Fibroblast of skin of right quadriceps (primary cell): ENCODE measurements at regions not wholly inside any gene's neighbourhood (a gene's known extent, or its start where the extent isn't known, plus 50 kb on each side); places are given as distances from the start of the nearest gene placed in this dataset.
A peak's percentile ranks its signal among the peaks of the same experiment; 100 is the strongest.
"Not testable (repeated sequence)": the region's sequence is repeated elsewhere in the genome, so short reads cannot be mapped to it uniquely, and the experiment has no call there.

Source experiments
- DNase-seq: peaks from one replicate; pipeline ENCODE4 v3.0.0-alpha.2; 2013

DNA sequence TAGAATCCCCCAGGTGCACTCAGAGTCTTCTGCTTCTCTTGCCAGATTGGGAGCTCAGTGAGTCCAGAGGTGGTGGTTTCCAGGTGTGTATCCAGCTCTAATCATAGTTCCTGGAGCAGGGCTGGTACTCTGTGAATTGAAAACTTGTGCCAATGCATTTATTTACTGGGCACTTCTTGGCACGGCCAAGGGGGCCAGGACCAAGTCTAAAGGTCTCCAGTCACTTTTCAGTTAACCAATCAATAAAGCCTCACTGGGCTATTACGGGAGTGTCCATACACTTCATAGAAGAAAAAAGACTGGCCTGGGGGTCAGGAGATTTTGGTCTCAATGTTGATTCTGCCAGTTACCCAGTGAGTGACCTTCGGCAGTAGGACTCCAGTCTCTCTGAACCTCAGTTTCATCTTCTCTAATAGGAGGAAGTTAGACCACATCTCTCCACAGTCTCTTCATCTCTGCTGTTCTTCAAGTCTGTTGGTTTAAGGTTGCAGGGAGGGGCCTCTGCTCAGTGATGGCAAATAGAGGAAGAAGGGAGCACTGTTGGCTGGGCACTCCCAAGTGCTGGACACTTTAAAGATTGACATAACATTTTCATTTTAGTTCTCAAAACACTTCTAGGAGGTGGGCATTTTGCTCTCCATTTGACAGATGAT, 188.5 kb upstream of the E2F8 start:
- DNase-seq, result no peak

DNA sequence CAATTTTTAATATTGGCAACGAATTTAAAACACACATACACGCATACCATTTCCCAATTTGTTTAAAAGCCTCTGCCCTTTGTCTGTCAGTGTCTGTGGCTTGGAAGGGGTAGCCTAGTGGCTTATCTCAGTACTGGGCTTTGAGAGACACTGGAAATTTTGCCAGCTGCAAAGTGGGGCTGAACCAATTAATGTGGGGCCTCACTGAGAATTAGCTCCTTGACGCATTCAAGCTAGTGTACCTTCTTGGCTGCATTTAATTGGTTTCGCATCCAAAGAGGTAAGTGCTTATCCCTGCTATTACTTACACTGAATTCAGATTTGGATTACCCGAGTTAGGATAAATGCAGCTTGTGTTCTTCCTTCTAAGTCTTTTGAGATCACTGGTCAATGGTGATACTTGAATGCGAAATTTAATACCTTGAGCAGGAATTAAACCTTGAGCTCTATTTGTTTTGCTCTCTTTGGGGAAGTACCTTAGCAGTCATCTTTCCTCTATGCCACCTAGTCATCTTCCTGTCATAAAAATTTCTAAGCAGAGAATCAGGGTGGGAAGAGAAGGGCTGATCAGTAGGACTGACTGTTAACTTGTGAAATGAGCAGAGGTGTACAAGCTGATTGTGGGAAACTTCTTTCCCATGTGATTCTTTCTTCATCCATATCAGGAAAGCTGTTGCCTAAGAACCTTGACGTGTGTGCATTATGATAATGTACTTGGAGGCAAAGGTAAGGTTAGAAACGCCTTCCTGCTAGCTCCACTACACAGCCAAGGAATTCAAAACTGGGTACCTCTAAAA, 187.7 kb upstream of the E2F8 start:
- DNase-seq, result no peak

DNA sequence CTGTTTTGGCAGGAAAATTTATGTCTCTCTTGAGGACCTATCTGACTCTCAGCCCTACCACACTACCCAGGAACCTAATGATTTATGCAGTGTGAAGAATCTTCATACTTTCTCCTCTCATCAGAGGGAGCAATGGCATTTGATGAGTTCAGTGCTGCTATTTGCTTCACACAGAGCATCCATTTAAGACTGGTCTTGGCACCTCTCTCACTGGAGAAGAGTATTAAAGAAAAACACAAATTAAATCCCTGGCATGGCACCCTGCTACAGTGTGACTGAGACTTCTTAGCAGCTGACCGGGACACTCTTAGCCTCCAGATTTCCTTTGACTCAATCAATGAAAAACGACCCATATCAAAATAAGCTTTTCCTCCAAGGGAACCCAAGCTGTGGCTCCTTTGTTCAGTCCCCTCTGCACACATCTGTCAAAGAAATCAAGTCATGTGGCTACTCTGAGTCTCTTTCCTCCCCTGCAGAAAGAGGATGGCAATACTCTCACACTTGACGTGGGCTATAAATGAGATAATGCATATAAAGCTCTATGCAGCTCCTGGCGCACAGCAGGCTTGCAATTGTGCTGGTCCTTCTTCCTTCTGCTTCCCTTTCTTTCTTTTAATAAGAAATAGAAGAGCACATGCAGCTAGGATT, 186.1 kb upstream of the E2F8 start:
- peak; percentile 44 for DNase-seq

DNA sequence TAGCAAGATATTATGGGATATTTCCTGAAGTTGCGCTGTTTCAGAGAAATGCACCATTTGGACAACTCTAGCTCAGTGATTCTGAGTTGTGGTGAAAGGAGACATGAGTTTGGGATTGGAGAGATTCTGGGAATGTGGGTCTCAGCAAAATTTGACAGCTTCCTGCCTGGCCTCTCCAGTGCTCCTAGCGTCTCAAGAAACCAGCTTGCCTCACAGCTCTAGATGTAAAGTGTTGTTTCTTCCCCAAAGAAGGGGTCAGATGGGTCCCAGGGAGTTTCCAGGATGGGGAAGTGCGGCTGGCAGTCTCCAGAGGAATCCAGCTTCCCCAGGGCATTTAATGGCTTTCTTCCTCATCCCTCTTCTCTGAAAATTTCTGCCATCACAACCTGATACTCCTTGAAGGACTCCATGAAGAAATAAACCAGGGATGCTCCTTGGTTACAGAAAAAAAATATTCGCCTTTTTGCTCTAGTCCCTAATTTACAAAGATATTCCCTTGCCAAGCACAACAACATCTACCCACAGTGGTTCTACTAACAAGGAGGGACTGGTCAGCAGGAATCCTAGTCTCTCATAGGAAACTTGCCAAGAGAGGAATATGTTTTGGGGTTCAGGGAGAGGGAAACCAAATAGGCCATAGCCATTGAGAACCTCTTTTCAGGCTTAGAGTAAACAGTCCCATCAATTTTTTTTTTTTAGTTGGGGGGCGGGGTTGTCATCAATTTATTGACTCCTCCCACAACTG, 185.4 kb upstream of the E2F8 start:
- no peak for DNase-seq

DNA sequence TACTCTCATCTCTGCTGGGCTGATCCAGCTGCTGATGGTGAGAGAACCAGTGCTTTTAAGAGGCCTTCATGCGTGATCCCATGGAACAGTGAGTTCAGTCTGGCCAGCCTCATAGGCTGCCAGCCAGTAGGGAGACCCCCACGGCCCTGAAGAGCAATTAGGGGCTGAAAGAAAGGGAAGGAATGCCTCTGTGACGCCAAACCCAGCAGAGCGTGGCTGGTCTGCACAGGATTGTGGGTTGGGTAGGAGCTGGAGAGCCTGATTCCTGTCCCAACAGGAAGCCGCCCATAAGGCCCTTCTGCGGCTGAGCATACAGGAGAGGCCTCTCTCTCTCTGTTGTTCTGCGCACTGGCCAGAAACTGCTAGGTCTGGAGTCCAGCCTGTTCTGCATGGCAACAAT, 181.5 kb upstream of the E2F8 start:
- DNase-seq, result no peak

DNA sequence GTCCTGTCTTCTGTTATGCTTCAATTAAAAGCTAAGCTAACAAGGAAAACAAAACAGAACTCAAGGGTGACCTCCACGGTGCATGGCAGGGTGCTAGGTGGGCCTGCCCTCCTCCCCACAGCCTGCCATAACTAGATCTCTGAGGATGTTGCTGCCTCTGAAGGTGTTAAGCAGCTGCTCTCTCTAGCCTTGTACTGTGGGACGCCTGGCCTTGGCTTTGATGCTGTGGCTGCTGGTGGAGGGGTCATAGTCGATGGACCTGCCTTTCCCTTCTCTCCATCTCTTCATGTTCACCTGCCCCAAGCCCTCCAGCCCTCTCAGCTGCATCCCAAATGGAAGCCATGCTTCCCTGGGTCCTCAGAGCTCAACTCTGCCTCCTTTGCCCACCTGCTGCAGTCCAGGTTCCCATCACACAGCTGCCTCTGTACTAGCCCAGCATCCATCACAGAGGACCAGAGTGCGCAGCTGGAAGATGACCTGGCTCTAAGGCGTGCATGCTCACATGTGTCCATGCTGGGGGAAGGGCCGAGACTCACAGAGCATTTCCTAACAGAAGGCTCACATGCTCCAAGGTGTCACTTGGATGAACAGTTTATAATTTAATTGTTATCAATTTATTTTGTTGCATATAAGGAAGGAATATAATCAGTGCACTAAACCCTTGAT, 180.3 kb upstream of the E2F8 start:
- no peak for DNase-seq

DNA sequence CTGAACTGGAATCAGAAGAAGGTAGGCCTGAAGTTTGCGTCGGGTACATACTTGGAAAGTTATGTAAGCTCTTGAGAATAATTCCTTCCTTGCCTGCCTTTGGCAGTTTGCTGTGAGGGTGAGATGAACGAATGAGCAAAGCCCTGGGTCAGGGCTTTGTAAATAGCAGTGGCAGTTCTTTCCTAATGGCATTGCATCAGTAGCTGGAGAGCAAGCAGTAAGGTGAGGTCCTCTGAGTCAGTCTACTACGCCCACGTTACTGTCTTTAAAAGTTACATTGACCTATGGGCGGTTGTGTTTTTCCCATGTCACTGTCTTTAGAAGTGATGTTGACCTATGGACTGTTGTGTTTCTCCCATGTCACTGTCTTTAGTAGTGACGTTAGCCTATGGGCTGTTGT, 179.1 kb upstream of the E2F8 start:
- peak; percentile 16 for DNase-seq

DNA sequence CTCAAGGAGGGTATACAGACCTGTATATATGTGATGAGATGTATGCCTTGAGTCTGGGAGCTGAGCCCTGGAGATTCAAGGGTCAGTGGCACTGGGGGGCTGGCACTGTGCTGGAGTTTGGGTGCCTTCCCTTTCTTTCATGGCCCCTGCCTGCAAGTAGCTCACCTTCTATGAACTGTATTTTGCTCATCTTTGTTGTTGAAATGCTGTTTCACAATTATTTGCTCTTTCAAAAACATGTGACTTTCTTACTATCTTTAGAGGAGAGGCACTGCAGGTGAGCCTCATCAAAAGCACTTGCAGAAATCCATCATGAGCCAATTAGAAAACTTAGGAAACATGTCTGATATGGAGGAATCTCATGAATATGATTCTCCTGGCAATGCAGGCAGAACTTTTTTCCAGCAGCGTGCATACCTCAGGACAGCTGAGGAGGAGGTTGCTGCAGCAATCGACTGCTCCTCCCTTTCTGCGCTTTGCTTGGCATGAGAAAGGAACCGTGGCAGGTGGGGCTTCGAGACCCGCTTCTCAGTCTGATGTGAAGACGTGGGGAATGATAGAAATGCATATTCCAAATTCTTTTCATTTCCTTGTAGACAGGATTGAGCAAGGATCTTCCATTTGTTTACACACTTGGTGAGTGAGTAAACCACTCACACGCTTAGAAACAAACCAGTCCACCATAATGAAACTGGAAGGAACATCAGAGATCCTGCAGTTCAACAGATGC, 178.4 kb upstream of the E2F8 start:
- DNase-seq, result peak; percentile 68

DNA sequence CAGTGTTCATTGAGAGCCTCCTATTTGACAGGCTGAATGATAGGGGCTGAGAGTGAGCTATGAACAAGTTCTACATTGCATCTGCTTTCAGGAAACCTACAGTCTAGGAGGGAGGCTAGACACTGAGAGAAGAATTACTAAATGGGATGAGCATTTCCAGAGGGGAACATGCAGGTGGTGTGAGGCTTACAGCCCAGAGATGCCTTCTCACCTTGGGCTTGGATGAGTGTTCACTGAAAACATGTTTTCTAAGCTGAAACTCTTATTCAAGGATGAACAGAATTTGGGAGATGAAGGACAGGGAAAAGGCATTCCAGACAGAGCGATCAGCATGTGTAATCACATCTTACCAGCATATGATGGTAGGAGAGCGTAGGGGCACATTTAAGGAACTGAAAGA, 177.5 kb upstream of the E2F8 start:
- DNase-seq, result no peak

DNA sequence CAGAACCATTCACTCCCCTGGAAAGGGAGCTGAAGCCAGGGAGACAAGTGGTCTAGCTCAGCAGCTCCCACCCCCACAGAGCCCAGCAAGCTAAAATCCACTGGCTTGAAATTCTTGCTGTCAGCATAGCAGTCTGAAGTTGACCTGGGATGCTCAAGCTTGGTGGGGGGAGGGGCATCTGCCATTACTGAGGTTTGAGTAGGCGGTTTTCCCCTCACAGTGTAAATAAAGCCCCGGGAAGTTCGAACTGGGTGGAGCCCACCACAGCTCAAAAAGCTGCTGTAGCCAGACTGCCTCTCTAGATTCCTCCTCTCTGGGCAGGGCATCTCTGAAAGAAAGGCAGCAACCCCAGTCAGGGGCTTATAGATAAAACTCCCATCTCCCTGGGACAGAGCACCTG, 171.3 kb upstream of the E2F8 start:
- not testable (repeated sequence) for DNase-seq

DNA sequence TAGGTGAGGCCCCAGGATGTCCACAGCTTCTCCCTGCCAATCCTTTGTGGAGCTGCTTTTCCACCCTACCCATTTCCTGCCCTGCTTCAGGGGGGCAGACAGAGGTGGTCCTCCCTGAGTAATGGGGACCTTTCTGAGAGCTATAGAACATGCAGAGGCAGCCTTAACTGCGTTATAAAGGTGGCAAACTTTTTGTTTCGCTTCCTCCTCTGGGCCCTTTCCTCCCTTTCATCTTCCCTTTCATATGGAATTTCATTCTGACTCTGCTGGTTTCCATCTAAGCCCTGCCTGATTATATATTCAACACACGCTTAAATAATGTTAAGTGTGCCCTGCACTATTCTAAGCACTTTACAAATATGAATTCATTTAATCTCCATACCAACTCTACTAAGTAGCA, 169.3 kb upstream of the E2F8 start:
- no peak for DNase-seq

DNA sequence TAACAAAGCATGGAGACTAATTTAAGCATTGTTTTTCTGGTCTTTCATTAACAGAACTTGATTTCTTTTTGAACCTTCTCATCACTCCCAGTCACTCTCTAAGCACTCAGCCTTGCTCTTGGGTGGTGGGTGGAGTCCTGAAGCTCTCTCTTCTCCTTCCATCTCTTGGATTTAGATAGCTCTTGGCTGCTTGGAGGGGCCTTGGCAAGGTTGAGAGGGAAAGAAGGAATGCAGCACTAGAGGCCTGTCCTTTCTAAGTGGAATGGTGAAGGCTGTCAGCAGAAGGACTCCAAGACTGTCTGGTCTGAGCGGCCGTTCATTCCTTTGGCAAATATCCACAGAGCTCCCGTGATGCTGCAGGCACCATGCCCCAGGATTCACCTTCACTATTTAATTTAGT, 168.6 kb upstream of the E2F8 start:
- DNase-seq, result no peak

DNA sequence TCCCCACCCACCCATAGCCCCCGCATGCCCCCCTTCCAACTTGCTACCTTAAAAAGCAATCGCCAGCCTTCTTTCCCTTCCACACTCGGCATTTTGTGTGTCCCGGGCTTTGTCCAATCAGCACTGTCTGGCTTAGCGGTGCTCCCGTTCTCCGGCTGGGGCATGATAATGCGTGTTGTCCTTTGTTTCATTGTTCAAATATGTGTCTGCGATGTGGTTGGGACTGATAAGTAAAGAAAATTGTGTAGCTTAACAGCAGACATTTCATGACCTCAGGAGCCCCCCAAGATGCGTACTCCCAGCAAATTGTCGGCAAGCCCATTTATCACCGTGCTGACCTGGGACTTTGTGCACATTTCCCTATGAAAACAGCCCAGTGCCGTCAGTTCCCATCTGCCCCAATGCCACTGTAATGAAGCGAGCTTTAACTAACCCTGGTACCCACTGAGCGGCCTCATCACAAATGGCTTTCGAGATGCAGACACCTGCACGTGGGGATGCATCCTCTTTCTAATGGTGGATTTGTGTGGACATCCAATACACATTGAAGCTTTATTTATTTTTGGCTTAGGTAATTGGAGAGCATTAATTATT, 167.0 kb upstream of the E2F8 start:
- DNase-seq, result no peak

DNA sequence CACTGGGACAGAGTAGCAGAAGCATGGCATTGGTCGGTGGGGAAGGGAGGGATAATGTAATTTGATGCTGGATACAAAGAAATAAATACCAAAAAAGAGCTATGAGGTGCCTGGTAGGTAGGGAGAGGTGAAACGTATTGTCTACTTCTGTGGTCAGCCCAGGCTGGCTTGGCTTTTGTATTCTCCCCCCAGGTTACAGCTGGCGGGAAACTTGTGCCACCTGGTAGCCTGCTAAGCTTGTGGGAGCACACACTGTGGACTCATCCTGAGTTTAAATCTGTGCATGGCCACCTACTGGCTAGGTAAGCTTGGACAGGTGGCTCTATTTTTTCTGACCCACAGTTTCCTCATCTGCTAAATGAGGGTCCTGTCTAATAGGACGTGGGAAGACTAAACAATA, 165.2 kb upstream of the E2F8 start:
- DNase-seq, result no peak

DNA sequence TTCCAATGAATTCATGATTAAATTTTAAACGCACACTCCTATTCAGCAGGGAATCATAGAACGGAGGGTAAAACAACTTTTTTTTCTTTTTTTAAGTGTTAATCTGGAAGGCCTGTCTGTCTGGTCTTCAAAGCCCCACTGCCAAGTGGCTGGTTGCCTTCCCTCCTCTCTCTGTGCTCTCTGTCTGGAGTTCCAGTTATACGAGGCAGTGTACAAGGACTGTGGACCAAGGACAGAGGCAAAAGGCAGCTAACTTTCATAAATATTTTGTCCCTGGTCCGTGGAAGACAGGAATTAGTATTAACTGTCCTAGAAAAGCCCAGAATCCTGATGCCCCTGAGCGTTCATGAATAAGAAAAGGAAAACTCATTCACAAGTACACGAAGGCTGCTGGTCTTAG, 164.0 kb upstream of the E2F8 start:
- no peak for DNase-seq

DNA sequence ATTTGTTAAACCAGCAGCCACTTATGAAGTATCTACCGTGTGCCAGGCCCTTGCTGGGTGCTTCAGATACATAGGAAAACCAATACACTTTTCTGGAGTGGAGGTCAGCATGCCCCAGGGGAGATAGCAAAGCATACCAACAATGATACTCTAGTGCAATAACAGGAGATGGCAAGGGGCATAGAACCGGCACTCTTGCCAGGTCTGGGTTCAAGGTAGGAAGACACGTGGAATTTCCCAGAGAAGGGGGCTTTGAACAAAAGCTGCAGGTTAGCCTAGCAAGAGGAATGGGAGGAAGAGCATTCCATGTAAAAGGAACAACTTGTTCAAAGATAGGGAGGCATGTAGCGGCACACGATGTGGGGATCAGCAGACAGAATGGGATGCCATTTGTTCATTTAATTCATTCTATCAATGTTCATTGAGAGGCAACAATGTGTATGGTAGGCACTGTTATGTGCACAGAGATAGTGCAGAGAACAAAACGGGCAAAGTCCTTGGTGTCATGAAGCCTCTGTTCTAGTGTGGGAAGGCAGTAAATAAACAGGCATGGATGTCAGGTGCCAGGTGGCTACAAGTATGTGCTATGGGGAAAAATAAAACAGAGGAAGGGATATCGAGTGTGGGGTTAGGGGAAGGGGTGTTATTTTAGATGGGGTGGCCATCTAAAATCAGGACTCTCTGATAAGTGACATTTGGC, 162.6 kb upstream of the E2F8 start:
- DNase-seq, result no peak

DNA sequence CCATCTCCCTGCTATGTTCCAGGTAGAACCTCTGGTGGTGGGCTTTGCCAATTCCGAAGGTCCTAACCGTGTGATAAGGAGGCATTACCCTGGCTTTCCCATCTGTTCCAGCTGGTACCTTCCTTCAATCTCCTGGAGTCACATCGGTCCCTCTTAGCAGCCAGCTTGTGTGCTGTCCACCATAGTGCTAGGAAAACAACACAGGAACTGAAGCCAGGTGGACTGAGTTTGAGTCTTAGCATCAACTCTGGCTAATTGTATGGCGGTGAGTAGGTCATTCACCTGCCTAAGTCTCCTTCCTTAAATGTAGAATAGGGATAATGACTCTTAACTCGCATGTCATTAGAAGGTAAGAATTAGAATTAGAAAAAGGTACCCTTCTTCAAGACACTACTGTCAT, 159.6 kb upstream of the E2F8 start:
- no peak for DNase-seq

DNA sequence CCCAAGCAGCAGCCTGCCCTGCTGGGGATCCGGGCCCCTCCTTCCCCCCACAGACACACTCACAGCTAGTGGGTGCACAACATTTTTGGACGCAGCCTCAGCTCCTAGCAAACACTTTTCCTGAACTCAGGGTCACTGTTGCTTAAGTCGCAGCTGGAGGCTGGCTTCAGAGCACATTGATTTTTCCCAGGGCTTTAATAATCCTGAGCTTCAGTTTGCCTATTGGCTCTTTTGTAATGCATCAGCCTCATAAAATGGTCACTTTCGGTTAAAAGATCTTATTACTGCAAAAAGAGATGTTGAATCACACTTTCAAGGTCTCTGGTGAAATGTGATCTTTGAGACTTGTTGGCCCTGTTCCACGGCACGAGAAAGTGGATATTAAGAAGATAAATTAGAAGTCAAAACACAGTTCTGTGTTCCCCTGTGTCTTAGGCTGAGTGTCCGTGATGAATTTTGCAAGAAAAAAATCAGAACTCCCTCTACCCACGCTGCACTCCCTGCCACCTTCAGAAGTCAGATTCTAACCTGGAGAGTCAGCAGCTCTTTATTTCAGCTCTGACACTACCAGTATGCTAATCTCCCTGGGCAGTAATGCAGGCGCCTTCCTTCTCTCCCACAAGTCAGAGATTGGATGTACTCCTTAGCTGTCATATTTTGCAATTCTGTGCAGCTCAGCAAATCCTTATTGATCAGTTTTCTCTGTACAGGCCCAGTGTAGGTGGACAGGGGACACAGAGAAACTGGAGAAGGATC, 158.2 kb upstream of the E2F8 start:
- DNase-seq, result peak; percentile 83

DNA sequence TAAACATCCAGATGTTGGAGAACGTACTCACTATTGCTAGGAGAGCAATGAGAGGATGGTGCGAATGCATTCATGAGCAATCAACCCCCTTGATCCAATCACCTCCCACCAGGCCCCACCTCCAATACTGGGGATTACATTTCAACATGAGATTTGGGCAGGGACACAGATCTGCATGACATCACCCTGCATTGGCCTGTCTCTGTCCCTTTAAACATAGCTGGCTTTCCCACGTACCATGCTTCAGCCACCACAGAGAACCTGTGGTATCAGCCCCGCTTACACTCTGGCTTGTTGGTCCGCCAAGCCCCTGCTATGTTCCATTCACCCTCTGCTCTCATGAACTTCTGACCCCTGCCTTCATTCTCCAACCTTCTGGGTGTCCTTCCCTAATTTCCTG, 157.5 kb upstream of the E2F8 start:
- peak; percentile 15 for DNase-seq

DNA sequence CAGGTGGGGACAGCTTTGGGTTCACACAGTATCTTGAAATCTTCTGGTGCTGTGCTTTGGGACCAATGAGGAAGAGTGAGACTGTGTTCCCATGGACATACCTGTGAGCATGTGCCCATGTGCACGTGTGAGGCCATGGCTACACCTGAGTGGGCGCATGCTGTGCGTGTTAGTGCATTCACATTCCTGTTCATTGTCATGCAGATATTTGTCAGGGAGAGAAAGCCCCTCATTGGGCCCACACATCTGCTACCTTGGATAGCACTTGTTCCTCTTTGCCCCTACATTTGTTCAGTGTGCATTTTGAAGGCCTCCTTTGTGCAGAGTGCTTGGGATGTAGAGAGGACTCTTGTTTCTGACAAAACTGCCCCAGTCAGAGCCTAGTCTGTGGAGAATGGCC, 154.3 kb upstream of the E2F8 start:
- DNase-seq, result no peak
